SK-N-SH (cell line): ENCODE measurements at regions not wholly inside any gene's neighbourhood (a gene's known extent, or its start where the extent isn't known, plus 50 kb on each side); places are given as distances from the start of the nearest gene placed in this dataset.

Experiments used
- CTCF ChIA-PET: fragments of 300-600, 350-600 bp; formaldehyde crosslinking; extraction: SDS; loops from one replicate; lab custom pipeline; 2021; lab: Yijun Ruan, JAX
- POLR2A ChIA-PET: fragments of 350-600 bp; sonication (Branson Sonifier 250); formaldehyde crosslinking; extraction: SDS; loops from one replicate; lab custom pipeline; 2020; ENCODE audit warnings: antibody characterized with exemption, inconsistent platforms; lab: Yijun Ruan, JAX
- DNase-seq: peaks from one replicate; pipeline ENCODE4 v3.0.0; 2012
- H2AFZ ChIP-seq: fragments of 200-600 bp; sonication (generic); 2 replicates; pipeline ENCODE4 v1.8.1; 2016; ENCODE audit warnings: antibody characterized with exemption, mild to moderate bottlenecking, low read depth
- H3F3A ChIP-seq: fragments of 200-600 bp; sonication (generic); replicated peaks from 2 replicates; pipeline ENCODE3; 2016; ENCODE audit warnings: antibody characterized with exemption, mild to moderate bottlenecking; ENCODE audit not compliant: insufficient read depth
- H3K27ac ChIP-seq, 2 experiments: fragments of 200-500 bp in 1 of 2; fragments of 200-600 bp in 1 of 2; sonication (Bioruptor generic) in 1 of 2; sonication (generic), shearing (Covaris generic) in 1 of 2; 2 replicates each; pipeline versions ENCODE4 v1.5.1 to v1.6.1; 2014 to 2016; ENCODE audit warnings: low read depth in 2 of 2, inconsistent platforms in 1 of 2, low read length in 1 of 2, mild to moderate bottlenecking in 1 of 2, mixed read lengths in 1 of 2
- H3K27me3 ChIP-seq: fragments of 200-600 bp; sonication (generic), shearing (Covaris generic); 2 replicates; pipeline ENCODE4 v1.6.1; 2016; ENCODE audit warnings: mixed run types; ENCODE audit not compliant: insufficient read depth
- H3K36me3 ChIP-seq, 2 experiments: fragments of 200-500 bp in 1 of 2; fragments of 200-600 bp in 1 of 2; sonication (Bioruptor generic) in 1 of 2; sonication (generic) in 1 of 2; replicated peaks in 1 of 2; 2 replicates each; pipeline versions ENCODE3 to v1.5.1; 2014 to 2016; ENCODE audit warnings: low read length in 1 of 2, mild to moderate bottlenecking in 1 of 2; ENCODE audit not compliant: insufficient read depth in 2 of 2, control insufficient read depth in 1 of 2
- H3K4me1 ChIP-seq, 2 experiments: fragments of 200-500 bp in 1 of 2; fragments of 200-600 bp in 1 of 2; sonication (Bioruptor generic) in 1 of 2; sonication (generic), shearing (Covaris generic) in 1 of 2; 2 replicates each; pipeline versions ENCODE4 v1.5.1 to v1.6.1; 2014 to 2016; ENCODE audit warnings: low read depth in 1 of 2, low read length in 1 of 2, mixed run types in 1 of 2; ENCODE audit not compliant: insufficient read depth in 2 of 2, control insufficient read depth in 1 of 2
- H3K4me2 ChIP-seq: fragments of 200-600 bp; sonication (generic), shearing (Covaris generic); 2 replicates; pipeline ENCODE4 v1.6.1; 2017; ENCODE audit warnings: mixed run types
- H3K4me3 ChIP-seq, 2 experiments: fragments of 200-500 bp in 1 of 2; fragments of 200-600 bp in 1 of 2; sonication (Bioruptor generic) in 1 of 2; sonication (generic), shearing (Covaris generic) in 1 of 2; 2 replicates each; pipeline versions ENCODE4 v1.5.1 to v1.8.1; 2014 to 2016; ENCODE audit warnings: low read depth in 2 of 2, inconsistent platforms in 1 of 2, low read length in 1 of 2, mild to moderate bottlenecking in 1 of 2, mixed read lengths in 1 of 2, moderate library complexity in 1 of 2
- H3K79me2 ChIP-seq: fragments of 200-600 bp; sonication (generic); 2 replicates; pipeline ENCODE4 v1.8.1; 2017; ENCODE audit warnings: mild to moderate bottlenecking; ENCODE audit not compliant: insufficient read depth
- H3K9ac ChIP-seq: fragments of 200-600 bp; sonication (generic); 2 replicates; pipeline ENCODE4 v1.6.1; 2017; ENCODE audit warnings: mixed run types
- H3K9me2 ChIP-seq: fragments of 200-600 bp; sonication (generic); 2 replicates; pipeline ENCODE4 v1.6.1; 2017; ENCODE audit warnings: mixed run types
- H3K9me3 ChIP-seq: fragments of 200-600 bp; sonication (generic); 2 replicates; pipeline ENCODE4 v1.6.1; 2017; ENCODE audit warnings: mixed run types, mild to moderate bottlenecking, moderate library complexity
- H4K20me1 ChIP-seq: fragments of 200-600 bp; sonication (generic); 2 replicates; pipeline ENCODE4 v1.6.1; 2017; ENCODE audit warnings: mild to moderate bottlenecking, mixed run types; ENCODE audit not compliant: insufficient read depth
- FOXM1 ChIP-seq: IDR thresholded peaks from 2 replicates; pipeline ENCODE4 v1.4.0; 2012; ENCODE audit warnings: low read depth, mild to moderate bottlenecking
- GABPA ChIP-seq: IDR thresholded peaks from 2 replicates; pipeline ENCODE4 v1.4.0; 2012; ENCODE audit warnings: low read depth, mild to moderate bottlenecking
- POLR2AphosphoS5 ChIP-seq: IDR thresholded peaks from 2 replicates; pipeline ENCODE4 v1.6.1; 2012; ENCODE audit warnings: low read depth, low read length
- YY1 ChIP-seq: IDR thresholded peaks from 2 replicates; pipeline ENCODE4 v1.4.0; 2012; ENCODE audit warnings: low read depth, mild to moderate bottlenecking
- WGBS: methylation state at CpG from one replicate; pipeline ENCODE4 v1.1.6; 2017; ENCODE audit warnings: low lambda C conversion rate; 5-methylcytosine and 5-hydroxymethylcytosine counted together
- TF ChIP-seq, protein P1 (sequence below): fragments of 150-350 bp; IDR thresholded peaks from 2 replicates; pipeline ENCODE4 v1.6.1; 2016; ENCODE audit warnings: mild to moderate bottlenecking, low read depth, low read length
- TF ChIP-seq, protein P2 (sequence below): IDR thresholded peaks from 2 replicates; pipeline ENCODE4 v1.4.0; 2012; ENCODE audit warnings: low read depth
- TF ChIP-seq, protein P3 (sequence below): fragments of 200-600 bp; sonication (generic); IDR thresholded peaks from 2 replicates; pipeline ENCODE4 v1.6.1; 2017; ENCODE audit warnings: antibody characterized with exemption, mild to moderate bottlenecking, moderate library complexity
- TF ChIP-seq, protein P4 (sequence below): IDR thresholded peaks from 2 replicates; pipeline ENCODE4 v1.4.0; 2012; ENCODE audit warnings: low read depth, borderline replicate concordance

DNA sequence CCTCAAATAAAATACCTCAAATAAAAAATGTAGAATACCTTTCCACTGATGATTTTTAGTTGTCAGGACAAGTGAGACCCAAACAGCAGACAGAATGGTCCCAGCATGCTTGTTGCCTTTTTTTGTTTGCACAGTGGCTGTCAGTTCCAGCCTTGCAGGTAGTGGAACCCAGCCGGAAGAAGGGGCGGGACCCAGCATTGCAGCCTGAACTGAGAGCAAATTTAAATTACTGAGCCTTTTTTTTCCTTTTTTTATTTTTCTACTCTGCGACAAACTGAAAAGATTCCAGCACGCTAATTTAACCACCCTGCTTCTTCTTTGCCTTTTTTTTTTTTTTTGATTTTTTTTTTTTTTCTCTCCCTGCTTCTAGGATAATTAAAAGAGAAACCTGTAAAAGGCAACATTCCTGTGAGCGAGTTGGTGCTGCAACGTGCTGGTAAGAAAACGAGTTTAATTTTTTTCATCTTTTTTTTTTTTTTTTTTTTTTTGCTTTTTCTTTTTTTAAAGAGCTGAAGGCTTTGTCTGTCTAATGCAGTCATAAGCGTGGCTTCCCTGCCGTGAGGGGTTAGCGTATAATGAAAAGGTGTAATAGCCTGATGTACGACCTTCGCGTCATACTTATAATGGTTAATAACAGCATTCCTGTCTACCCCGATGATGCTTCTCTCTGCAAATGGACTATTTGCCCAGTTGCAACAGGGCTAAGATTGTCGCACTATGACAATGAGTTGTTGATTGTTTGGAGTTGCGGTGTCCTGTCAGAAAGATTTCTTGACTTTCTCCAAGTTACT lies 555.3 kb upstream of the CELF2 start:
- TF ChIP-seq GABPA: no peak
- H3F3A ChIP-seq: no peaks in the 10 kb centered on the region
- H4K20me1 ChIP-seq: no peaks in the 10 kb centered on the region
- H3K27ac ChIP-seq: no peak overlapping the region
- H3K4me2 ChIP-seq: no peak overlapping the region
- ChIA-PET CTCF (no interaction called here), POLR2A (no interaction called here)
- no peak for DNase-seq
- WGBS: 66% methylated on average over 16 of the region's 16 CpGs
- no peaks in the 10 kb centered on the region for H3K79me2 ChIP-seq
- no peaks in the 10 kb centered on the region for H3K9me2 ChIP-seq
- no peak overlapping the region for H2AFZ ChIP-seq
- H3K9ac ChIP-seq: no peak overlapping the region
- no peak overlapping the region for H3K4me3 ChIP-seq
- peaks cover 2% of the 10 kb centered on the region for H3K9me3 ChIP-seq
- H3K36me3 ChIP-seq: no peaks in the 10 kb centered on the region
- H3K4me1 ChIP-seq: no peaks in the 10 kb centered on the region
- no peaks in the 10 kb centered on the region for H3K27me3 ChIP-seq

DNA sequence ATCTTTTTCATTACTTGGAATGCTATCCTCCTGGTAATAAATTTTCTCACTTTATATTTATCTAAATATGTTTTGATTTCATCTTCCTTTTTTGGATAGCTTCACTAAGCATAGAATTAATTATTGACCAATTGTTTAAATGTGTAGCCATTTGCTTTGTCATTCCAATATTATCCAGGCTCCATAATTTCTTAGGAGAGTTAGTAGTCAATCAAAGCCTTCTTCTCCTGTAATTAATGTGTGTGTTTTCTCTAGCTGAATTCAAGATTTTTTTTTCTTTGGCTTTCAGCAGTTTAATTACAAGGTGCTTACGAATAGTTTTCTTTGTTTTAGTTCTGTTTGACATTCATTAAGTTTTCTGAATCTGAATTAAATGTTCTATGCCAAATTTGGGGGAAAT lies 545.9 kb upstream of the CELF2 start:
- Histone ChIP-seq H3K27ac (no peak overlapping the region), H3K36me3 (no peaks in the 10 kb centered on the region), H3K27me3 (no peaks in the 10 kb centered on the region), H3K4me2 (no peak overlapping the region), H3K9ac (no peak overlapping the region), H3K4me3 (no peak overlapping the region), H3K9me2 (no peaks in the 10 kb centered on the region), H2AFZ (no peak overlapping the region), H3F3A (no peaks in the 10 kb centered on the region), H3K4me1 (no peaks in the 10 kb centered on the region), H3K79me2 (no peaks in the 10 kb centered on the region), H3K9me3 (peaks cover 17% of the 10 kb centered on the region; the same call in 1 of the 2 replicates), H4K20me1 (no peaks in the 10 kb centered on the region)
- TF ChIP-seq, protein P1, sequence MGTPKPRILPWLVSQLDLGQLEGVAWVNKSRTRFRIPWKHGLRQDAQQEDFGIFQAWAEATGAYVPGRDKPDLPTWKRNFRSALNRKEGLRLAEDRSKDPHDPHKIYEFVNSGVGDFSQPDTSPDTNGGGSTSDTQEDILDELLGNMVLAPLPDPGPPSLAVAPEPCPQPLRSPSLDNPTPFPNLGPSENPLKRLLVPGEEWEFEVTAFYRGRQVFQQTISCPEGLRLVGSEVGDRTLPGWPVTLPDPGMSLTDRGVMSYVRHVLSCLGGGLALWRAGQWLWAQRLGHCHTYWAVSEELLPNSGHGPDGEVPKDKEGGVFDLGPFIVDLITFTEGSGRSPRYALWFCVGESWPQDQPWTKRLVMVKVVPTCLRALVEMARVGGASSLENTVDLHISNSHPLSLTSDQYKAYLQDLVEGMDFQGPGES: no peak
- TF ChIP-seq FOXM1 (no peak), POLR2AphosphoS5 (no peak), YY1 (no peak)
- TF ChIP-seq, protein P2, sequence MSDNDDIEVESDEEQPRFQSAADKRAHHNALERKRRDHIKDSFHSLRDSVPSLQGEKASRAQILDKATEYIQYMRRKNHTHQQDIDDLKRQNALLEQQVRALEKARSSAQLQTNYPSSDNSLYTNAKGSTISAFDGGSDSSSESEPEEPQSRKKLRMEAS: no peak
- TF ChIP-seq, protein P3, sequence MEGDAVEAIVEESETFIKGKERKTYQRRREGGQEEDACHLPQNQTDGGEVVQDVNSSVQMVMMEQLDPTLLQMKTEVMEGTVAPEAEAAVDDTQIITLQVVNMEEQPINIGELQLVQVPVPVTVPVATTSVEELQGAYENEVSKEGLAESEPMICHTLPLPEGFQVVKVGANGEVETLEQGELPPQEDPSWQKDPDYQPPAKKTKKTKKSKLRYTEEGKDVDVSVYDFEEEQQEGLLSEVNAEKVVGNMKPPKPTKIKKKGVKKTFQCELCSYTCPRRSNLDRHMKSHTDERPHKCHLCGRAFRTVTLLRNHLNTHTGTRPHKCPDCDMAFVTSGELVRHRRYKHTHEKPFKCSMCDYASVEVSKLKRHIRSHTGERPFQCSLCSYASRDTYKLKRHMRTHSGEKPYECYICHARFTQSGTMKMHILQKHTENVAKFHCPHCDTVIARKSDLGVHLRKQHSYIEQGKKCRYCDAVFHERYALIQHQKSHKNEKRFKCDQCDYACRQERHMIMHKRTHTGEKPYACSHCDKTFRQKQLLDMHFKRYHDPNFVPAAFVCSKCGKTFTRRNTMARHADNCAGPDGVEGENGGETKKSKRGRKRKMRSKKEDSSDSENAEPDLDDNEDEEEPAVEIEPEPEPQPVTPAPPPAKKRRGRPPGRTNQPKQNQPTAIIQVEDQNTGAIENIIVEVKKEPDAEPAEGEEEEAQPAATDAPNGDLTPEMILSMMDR: no peak
- TF ChIP-seq, protein P4, sequence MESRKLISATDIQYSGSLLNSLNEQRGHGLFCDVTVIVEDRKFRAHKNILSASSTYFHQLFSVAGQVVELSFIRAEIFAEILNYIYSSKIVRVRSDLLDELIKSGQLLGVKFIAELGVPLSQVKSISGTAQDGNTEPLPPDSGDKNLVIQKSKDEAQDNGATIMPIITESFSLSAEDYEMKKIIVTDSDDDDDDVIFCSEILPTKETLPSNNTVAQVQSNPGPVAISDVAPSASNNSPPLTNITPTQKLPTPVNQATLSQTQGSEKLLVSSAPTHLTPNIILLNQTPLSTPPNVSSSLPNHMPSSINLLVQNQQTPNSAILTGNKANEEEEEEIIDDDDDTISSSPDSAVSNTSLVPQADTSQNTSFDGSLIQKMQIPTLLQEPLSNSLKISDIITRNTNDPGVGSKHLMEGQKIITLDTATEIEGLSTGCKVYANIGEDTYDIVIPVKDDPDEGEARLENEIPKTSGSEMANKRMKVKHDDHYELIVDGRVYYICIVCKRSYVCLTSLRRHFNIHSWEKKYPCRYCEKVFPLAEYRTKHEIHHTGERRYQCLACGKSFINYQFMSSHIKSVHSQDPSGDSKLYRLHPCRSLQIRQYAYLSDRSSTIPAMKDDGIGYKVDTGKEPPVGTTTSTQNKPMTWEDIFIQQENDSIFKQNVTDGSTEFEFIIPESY: no peak
- ChIA-PET POLR2A (no interaction called here), CTCF (no interaction called here)
- DNase-seq: no peak
- 12% methylated on average over 1 of the region's 1 CpG for WGBS
